Endothelial cell of umbilical vein (primary cell): ENCODE measurements at regions not wholly inside any gene's neighbourhood (a gene's known extent, or its start where the extent isn't known, plus 50 kb on each side); places are given as distances from the start of the nearest gene placed in this dataset.

Experiments used
- BruUV-seq: library from RNA; stranded (reverse); fragments of 400-500 nt; replicated peaks from 2 replicates; lab custom pipeline; 2021; lab: Mats Ljungman, UMichigan
- CTCF ChIA-PET: fragments of 300-600, 350-600 bp; sonication (Branson Sonifier 250); formaldehyde crosslinking; loops from one replicate; lab custom pipeline; 2021; ENCODE audit warnings: antibody characterized with exemption, inconsistent platforms; lab: Charles Lee
- POLR2A ChIA-PET: fragments of 300-600, 350-600 bp; sonication (Branson Sonifier 250); formaldehyde crosslinking; loops from one replicate; lab custom pipeline; 2021; ENCODE audit warnings: antibody characterized with exemption, inconsistent platforms; lab: Charles Lee
- DNase-seq: peaks from one replicate; pipeline ENCODE4 v3.0.0-alpha.2; 2011; ENCODE audit warnings: low read depth, low spot score
- FAIRE-seq: peaks from 2 replicates; lab custom pipeline; 2011; peaks lifted over from hg19 to GRCh38; lab: Jason Lieb, UNC
- H2AFZ ChIP-seq: 2 replicates; pipeline ENCODE4 v1.6.0; 2012; ENCODE audit warnings: low read depth, low read length, control low read depth, inconsistent platforms
- H3K27ac ChIP-seq: 2 replicates; pipeline ENCODE4 v1.5.1; 2011; ENCODE audit warnings: low read depth, mild to moderate bottlenecking, control low read depth, low read length, moderate library complexity; ENCODE audit not compliant: insufficient read depth
- H3K27me3 ChIP-seq, 2 experiments: 2 replicates each; pipeline versions ENCODE4 v1.6.0 to v1.6.1; 2011; ENCODE audit warnings: low read length in 2 of 2, mixed read lengths in 1 of 2; ENCODE audit not compliant: control insufficient read depth in 2 of 2, insufficient read depth in 2 of 2
- H3K36me3 ChIP-seq, 2 experiments: 2 replicates in 1 of 2; 3 replicates in 1 of 2; pipeline ENCODE4 v1.5.1; 2011; ENCODE audit warnings: low read length in 2 of 2, mild to moderate bottlenecking in 1 of 2, moderate library complexity in 1 of 2; ENCODE audit not compliant: control insufficient read depth in 2 of 2, insufficient read depth in 2 of 2; ENCODE audit errors: extremely low read depth in 1 of 2
- H3K4me1 ChIP-seq: 3 replicates; pipeline ENCODE4 v1.5.1; 2011; ENCODE audit warnings: mild to moderate bottlenecking, low read length; ENCODE audit not compliant: control insufficient read depth, insufficient read depth; ENCODE audit errors: extremely low read depth
- H3K4me2 ChIP-seq: 2 replicates; pipeline ENCODE4 v1.6.1; 2011; ENCODE audit warnings: low read length, control low read depth, mixed read lengths; ENCODE audit not compliant: insufficient read depth
- H3K4me3 ChIP-seq, 3 experiments: fragments of 200-600 bp in 1 of 3; sonication (generic), shearing (Covaris generic) in 1 of 3; replicated peaks in 1 of 3; 2 replicates each; pipeline ENCODE4 v1.5.1; 2011 to 2016; ENCODE audit warnings: control low read depth in 3 of 3, low read length in 3 of 3, mild to moderate bottlenecking in 2 of 3, inconsistent platforms in 1 of 3, low read depth in 1 of 3, moderate library complexity in 1 of 3; ENCODE audit not compliant: insufficient read depth in 1 of 3
- H3K79me2 ChIP-seq: 2 replicates; pipeline ENCODE4 v1.6.0; 2012; ENCODE audit warnings: low read length, inconsistent platforms; ENCODE audit not compliant: control insufficient read depth, insufficient read depth
- H3K9ac ChIP-seq: replicated peaks from 2 replicates; pipeline ENCODE3; 2011; ENCODE audit warnings: low read length, control low read depth; ENCODE audit not compliant: insufficient read depth; ENCODE audit errors: extremely low read depth
- H3K9me1 ChIP-seq: replicated peaks from 3 replicates; pipeline ENCODE4 v1.6.0; 2011; ENCODE audit warnings: mild to moderate bottlenecking, low read length; ENCODE audit not compliant: control insufficient read depth, insufficient read depth; ENCODE audit errors: extremely low read depth
- H3K9me3 ChIP-seq: replicated peaks from 2 replicates; pipeline ENCODE4 v1.5.1; 2012; ENCODE audit warnings: low read length, inconsistent platforms; ENCODE audit not compliant: control insufficient read depth, insufficient read depth
- H4K20me1 ChIP-seq: replicated peaks from 2 replicates; pipeline ENCODE3; 2011; ENCODE audit warnings: mild to moderate bottlenecking, low read length; ENCODE audit not compliant: control insufficient read depth, insufficient read depth; ENCODE audit errors: extremely low read depth
- EZH2 ChIP-seq: IDR thresholded peaks from 2 replicates; pipeline ENCODE4 v1.6.1; 2012; ENCODE audit warnings: borderline replicate concordance, low read depth, mild to moderate bottlenecking, moderate library complexity, low read length, inconsistent platforms; ENCODE audit not compliant: severe bottlenecking
- FOS ChIP-seq: IDR thresholded peaks from 2 replicates; pipeline ENCODE4 v1.6.1; 2011; ENCODE audit warnings: mild to moderate bottlenecking, low read length, moderate library complexity, borderline replicate concordance; ENCODE audit not compliant: insufficient read depth
- GATA2 ChIP-seq: IDR thresholded peaks from 2 replicates; pipeline ENCODE4 v1.7.0; 2011; ENCODE audit warnings: low read depth, mild to moderate bottlenecking, moderate library complexity, mixed read lengths, low read length; ENCODE audit not compliant: insufficient read length, insufficient read depth
- JUN ChIP-seq: IDR thresholded peaks from 2 replicates; pipeline ENCODE4 v1.6.1; 2011; ENCODE audit warnings: borderline replicate concordance, low read depth; ENCODE audit not compliant: insufficient read length, insufficient read depth
- POLR2A ChIP-seq: IDR thresholded peaks from 2 replicates; pipeline ENCODE4 v1.6.1; 2012; ENCODE audit warnings: low read depth, mild to moderate bottlenecking, control low read depth, low read length
- POLR2AphosphoS5 ChIP-seq: IDR thresholded peaks from 2 replicates; pipeline ENCODE4 v1.6.1; 2012; ENCODE audit warnings: low read depth, mild to moderate bottlenecking, control low read depth, low read length, moderate library complexity; ENCODE audit not compliant: insufficient read depth
- dilution Hi-C: fragments of 300-500 bp; cut with MboI; formaldehyde crosslinking; loops from one replicate; pipeline ENCODE4 v1.15.0; 2019; ENCODE audit warnings: low sequenced_read_pairs; ENCODE audit not compliant: extremely low pct_ligation_motif_present
- intact Hi-C: fragments of 100-400 bp; cut with micrococcal nuclease; formaldehyde crosslinking; loops from one replicate; pipeline ENCODE4 v1.10.0; 2022
- TF ChIP-seq, protein P1 (sequence below): IDR thresholded peaks from 2 replicates; pipeline ENCODE4 v1.6.1; 2011; ENCODE audit not compliant: insufficient read depth, insufficient read length
- TF ChIP-seq, protein P2 (sequence below), 2 donors: IDR thresholded peaks; 1 replicate in 1 of 2; 2 replicates in 1 of 2; pipeline ENCODE4 v1.5.1; 2011; ENCODE audit warnings: low read length in 2 of 2, mild to moderate bottlenecking in 2 of 2, moderate library complexity in 2 of 2, control low read depth in 1 of 2, inconsistent platforms in 1 of 2, low read depth in 1 of 2; ENCODE audit not compliant: insufficient read depth in 1 of 2; ENCODE audit errors: extremely low read depth in 1 of 2

DNA sequence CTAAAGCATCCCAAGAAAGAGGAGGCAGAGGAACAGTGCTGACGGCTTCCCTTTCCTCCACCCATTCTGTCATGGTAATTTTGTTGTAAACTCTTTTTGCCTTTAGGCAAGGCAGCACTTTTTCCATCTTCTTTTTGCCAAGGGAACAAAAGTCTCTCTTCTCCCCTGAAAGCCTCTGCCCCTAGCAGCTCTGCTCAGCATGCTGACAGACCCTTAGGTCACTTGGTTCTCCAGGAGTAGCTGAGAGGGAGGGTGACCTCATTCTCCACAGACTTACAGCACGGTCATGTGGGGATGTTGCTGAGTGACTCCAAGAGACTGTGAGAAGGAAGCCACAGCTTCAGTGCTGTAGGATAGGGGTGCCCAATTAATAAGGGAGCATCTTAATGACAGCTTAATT, 81.1 kb upstream of the RALGAPA2 start:
- H3K9ac ChIP-seq: no peak overlapping the region
- ChIA-PET POLR2A (no interaction called here), CTCF (interaction anchor here (0.9 to 1.1 kb wide), 2 partner anchors 10 to 24 kb away, joined by 3 read pairs; no protein-coding TSS in a partner anchor)
- H3K4me1 ChIP-seq: no peaks in the 10 kb centered on the region
- H3K4me2 ChIP-seq: no peak overlapping the region
- H4K20me1 ChIP-seq: no peaks in the 10 kb centered on the region
- intact Hi-C loops (no loop called here), dilution Hi-C loops (no loop called here)
- no peaks in the 10 kb centered on the region for H3K36me3 ChIP-seq
- H3K4me3 ChIP-seq: no peak overlapping the region
- peaks cover 4 to 11% of the 10 kb centered on the region in 2 experiments for H3K27me3 ChIP-seq
- no peak overlapping the region for H2AFZ ChIP-seq
- no peaks in the 10 kb centered on the region for H3K79me2 ChIP-seq
- H3K27ac ChIP-seq: no peak overlapping the region
- no TSS peak for BruUV-seq
- H3K9me3 ChIP-seq: no peaks in the 10 kb centered on the region
- TF ChIP-seq JUN (no peak), EZH2 (no peak), POLR2A (no peak), GATA2 (no peak), POLR2AphosphoS5 (no peak), FOS (no peak)
- TF ChIP-seq, protein P1, sequence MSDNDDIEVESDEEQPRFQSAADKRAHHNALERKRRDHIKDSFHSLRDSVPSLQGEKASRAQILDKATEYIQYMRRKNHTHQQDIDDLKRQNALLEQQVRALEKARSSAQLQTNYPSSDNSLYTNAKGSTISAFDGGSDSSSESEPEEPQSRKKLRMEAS: no peak
- TF ChIP-seq, protein P2, sequence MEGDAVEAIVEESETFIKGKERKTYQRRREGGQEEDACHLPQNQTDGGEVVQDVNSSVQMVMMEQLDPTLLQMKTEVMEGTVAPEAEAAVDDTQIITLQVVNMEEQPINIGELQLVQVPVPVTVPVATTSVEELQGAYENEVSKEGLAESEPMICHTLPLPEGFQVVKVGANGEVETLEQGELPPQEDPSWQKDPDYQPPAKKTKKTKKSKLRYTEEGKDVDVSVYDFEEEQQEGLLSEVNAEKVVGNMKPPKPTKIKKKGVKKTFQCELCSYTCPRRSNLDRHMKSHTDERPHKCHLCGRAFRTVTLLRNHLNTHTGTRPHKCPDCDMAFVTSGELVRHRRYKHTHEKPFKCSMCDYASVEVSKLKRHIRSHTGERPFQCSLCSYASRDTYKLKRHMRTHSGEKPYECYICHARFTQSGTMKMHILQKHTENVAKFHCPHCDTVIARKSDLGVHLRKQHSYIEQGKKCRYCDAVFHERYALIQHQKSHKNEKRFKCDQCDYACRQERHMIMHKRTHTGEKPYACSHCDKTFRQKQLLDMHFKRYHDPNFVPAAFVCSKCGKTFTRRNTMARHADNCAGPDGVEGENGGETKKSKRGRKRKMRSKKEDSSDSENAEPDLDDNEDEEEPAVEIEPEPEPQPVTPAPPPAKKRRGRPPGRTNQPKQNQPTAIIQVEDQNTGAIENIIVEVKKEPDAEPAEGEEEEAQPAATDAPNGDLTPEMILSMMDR (IDR thresholded peaks at IDR 0.05; ENCODE audit: extremely low read depth in 1 of 2, insufficient read depth in 1 of 2, low read depth in 1 of 2, low read length in 2 of 2): no peak
- H3K9me1 ChIP-seq: no peaks in the 10 kb centered on the region
- FAIRE-seq (no peak), DNase-seq (no peak)
